H1 (cell line): ENCODE measurements at regions not wholly inside any gene's neighbourhood (a gene's known extent, or its start where the extent isn't known, plus 50 kb on each side); places are given as distances from the start of the nearest gene placed in this dataset.

Experiments used
- CTCF ChIP-seq, 3 experiments: IDR thresholded peaks; 1 replicate in 2 of 3; 2 replicates in 1 of 3; pipeline versions ENCODE4 v1.5.1 to v1.6.1; 2011; ENCODE audit warnings: low read length in 3 of 3, mild to moderate bottlenecking in 3 of 3, inconsistent platforms in 2 of 3, low read depth in 1 of 3, moderate library complexity in 1 of 3; ENCODE audit not compliant: insufficient read depth in 1 of 3; ENCODE audit errors: control extremely low read depth in 1 of 3
- EZH2 ChIP-seq: fragments of 200-600 bp; sonication (generic); IDR thresholded peaks from 2 replicates; pipeline ENCODE4 v1.7.1; 2012; ENCODE audit warnings: low read depth, mild to moderate bottlenecking, moderate library complexity, low read length, inconsistent platforms; ENCODE audit not compliant: severe bottlenecking
- KDM1A ChIP-seq: fragments of 200-600, 300-600 bp; sonication (generic); IDR thresholded peaks from 2 replicates; pipeline ENCODE4 v1.7.1; 2016; ENCODE audit warnings: mild to moderate bottlenecking, low read length, borderline replicate concordance
- POLR2A ChIP-seq, 2 experiments: IDR thresholded peaks; 1 replicate in 1 of 2; 2 replicates in 1 of 2; pipeline ENCODE4 v1.6.1; 2011; ENCODE audit warnings: low read depth in 2 of 2, low read length in 2 of 2, mild to moderate bottlenecking in 2 of 2; ENCODE audit errors: control extremely low read depth in 1 of 2
- POLR2AphosphoS5 ChIP-seq: IDR thresholded peaks from 2 replicates; pipeline ENCODE4 v1.6.1; 2011; ENCODE audit warnings: low read depth, low read length
- SP1 ChIP-seq: IDR thresholded peaks from 2 replicates; pipeline ENCODE4 v1.6.1; 2011; ENCODE audit warnings: low read depth, low read length
- TAF1 ChIP-seq: IDR thresholded peaks from 2 replicates; pipeline ENCODE4 v1.6.1; 2011; ENCODE audit warnings: mild to moderate bottlenecking, low read depth, low read length
- YY1 ChIP-seq: IDR thresholded peaks from 2 replicates; pipeline ENCODE4 v1.6.1; 2011; ENCODE audit warnings: low read depth, mild to moderate bottlenecking, low read length
- TF ChIP-seq, protein P1 (sequence below): IDR thresholded peaks from 2 replicates; pipeline ENCODE4 v1.6.1; 2011; ENCODE audit warnings: low read length, improper control_type of control experiment
- TF ChIP-seq, protein P2 (sequence below): IDR thresholded peaks from 2 replicates; pipeline ENCODE4 v1.6.1; 2011; ENCODE audit warnings: low read depth, mild to moderate bottlenecking, low read length; ENCODE audit not compliant: insufficient read depth

GRCh38 chr20:20820104-20820503 lies 107.7 kb upstream of the RALGAPA2 start:
- TF ChIP-seq CTCF (IDR thresholded peaks at IDR 0.05; ENCODE audit: control extremely low read depth in 1 of 3, insufficient read depth in 1 of 3, low read depth in 1 of 3, low read length in 3 of 3) (peak; percentile 42 to 64 (median 48)), POLR2A (IDR thresholded peaks at IDR 0.05; ENCODE audit: control extremely low read depth in 1 of 2, low read depth in 2 of 2, low read length in 2 of 2) (no peak), POLR2AphosphoS5 (no peak), KDM1A (no peak), YY1 (no peak), EZH2 (no peak), SP1 (no peak), TAF1 (no peak)
- TF ChIP-seq, protein P1, sequence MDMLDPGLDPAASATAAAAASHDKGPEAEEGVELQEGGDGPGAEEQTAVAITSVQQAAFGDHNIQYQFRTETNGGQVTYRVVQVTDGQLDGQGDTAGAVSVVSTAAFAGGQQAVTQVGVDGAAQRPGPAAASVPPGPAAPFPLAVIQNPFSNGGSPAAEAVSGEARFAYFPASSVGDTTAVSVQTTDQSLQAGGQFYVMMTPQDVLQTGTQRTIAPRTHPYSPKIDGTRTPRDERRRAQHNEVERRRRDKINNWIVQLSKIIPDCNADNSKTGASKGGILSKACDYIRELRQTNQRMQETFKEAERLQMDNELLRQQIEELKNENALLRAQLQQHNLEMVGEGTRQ = no peak
- TF ChIP-seq, protein P2, sequence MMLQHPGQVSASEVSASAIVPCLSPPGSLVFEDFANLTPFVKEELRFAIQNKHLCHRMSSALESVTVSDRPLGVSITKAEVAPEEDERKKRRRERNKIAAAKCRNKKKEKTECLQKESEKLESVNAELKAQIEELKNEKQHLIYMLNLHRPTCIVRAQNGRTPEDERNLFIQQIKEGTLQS = no peak
